Tibial nerve (tissue), 4 donors: ENCODE measurements at regions not wholly inside any gene's neighbourhood (a gene's known extent, or its start where the extent isn't known, plus 50 kb on each side); places are given as distances from the start of the nearest gene placed in this dataset.

Experiments used
- EP300 ChIP-seq, 2 donors: sonication (generic); formaldehyde crosslinking; IDR thresholded peaks; one replicate each; pipeline ENCODE4 v1.6.1; 2017; ENCODE audit warnings: antibody characterized with exemption in 2 of 2, mild to moderate bottlenecking in 1 of 2
- TF ChIP-seq, protein P1 (sequence below), 5 experiments: fragments of 200-600 bp in 3 of 5; fragments of 450-650 bp in 2 of 5; sonication (generic) in 3 of 5; IDR thresholded peaks; one replicate each; pipeline ENCODE4 v1.5.1; 2016 to 2019; ENCODE audit warnings: antibody characterized with exemption in 5 of 5, mild to moderate bottlenecking in 3 of 5, moderate library complexity in 2 of 5

DNA sequence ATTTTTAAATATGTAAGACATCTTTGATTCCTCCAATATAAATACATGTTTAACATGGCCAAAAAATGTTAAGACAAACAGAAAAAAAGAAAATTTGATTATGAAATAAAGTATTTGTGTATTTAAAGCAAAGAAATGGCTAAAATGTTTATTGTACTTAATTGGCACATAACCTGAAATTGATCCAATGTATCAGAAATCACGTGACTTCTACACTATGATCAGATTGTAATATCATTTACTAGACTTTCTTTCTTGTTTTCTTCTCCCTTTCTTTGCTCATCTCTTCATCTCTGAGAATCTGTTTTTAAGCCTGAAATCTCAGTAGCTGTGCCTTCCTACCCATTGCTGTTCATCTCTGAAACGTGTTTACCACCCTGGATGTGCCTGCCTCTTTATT, 420.3 kb downstream of the RSL24D1 start:
- TF ChIP-seq, protein P1, sequence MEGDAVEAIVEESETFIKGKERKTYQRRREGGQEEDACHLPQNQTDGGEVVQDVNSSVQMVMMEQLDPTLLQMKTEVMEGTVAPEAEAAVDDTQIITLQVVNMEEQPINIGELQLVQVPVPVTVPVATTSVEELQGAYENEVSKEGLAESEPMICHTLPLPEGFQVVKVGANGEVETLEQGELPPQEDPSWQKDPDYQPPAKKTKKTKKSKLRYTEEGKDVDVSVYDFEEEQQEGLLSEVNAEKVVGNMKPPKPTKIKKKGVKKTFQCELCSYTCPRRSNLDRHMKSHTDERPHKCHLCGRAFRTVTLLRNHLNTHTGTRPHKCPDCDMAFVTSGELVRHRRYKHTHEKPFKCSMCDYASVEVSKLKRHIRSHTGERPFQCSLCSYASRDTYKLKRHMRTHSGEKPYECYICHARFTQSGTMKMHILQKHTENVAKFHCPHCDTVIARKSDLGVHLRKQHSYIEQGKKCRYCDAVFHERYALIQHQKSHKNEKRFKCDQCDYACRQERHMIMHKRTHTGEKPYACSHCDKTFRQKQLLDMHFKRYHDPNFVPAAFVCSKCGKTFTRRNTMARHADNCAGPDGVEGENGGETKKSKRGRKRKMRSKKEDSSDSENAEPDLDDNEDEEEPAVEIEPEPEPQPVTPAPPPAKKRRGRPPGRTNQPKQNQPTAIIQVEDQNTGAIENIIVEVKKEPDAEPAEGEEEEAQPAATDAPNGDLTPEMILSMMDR (IDR thresholded peaks at IDR 0.05), result no peak
- no peak for TF ChIP-seq EP300 (IDR thresholded peaks at IDR 0.05)
